NCI-H774 (cell line): ENCODE measurements at regions not wholly inside any gene's neighbourhood (a gene's known extent, or its start where the extent isn't known, plus 50 kb on each side); places are given as distances from the start of the nearest gene placed in this dataset.
"Not testable (repeated sequence)": the region's sequence is repeated elsewhere in the genome, so short reads cannot be mapped to it uniquely, and the experiment has no call there.

Experiments used
- DNase-seq: peaks from one replicate; lab custom pipeline; 2025; lab: John Stamatoyannopoulos, UW

DNA sequence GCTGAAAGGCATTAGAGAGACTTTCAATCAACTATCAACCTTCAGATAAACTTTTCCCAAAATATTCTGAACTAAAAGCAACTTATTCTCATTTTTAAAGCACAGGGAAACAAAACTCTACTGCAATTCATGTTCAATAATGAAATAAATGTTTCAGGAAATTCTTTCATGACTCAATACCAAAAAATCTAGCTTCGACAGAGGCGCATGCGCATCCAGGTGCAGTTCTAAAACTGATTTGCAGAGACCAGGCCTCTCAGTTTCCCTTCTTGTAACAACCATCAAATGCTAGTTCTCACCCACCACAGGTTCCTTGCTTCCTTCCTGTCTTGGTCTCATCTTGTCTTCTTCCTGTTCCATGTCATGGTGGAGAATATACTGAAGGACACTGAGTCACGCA lies 55.3 kb upstream of the NRBF2 start:
- no peak for DNase-seq

DNA sequence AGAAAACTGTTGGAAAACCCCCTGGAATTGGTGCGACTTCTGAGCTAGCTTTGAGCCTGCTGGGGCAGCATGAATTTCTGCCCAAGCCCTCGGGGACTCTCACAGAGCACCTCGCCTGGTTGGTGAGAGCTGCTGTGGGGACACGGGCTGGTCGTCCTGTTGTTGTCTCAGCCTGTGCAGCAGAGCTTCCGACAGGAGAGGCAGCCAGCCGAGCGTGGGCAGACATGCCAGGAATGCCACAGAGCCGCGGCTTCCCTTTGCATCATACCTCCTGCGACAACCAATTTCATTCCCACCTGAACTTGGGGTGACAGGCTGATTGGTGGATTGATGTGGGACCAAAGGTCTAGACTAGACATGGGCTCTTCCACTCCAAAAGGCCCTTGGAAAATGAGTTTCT lies 60.2 kb upstream of the NRBF2 start:
- DNase-seq = no peak

DNA sequence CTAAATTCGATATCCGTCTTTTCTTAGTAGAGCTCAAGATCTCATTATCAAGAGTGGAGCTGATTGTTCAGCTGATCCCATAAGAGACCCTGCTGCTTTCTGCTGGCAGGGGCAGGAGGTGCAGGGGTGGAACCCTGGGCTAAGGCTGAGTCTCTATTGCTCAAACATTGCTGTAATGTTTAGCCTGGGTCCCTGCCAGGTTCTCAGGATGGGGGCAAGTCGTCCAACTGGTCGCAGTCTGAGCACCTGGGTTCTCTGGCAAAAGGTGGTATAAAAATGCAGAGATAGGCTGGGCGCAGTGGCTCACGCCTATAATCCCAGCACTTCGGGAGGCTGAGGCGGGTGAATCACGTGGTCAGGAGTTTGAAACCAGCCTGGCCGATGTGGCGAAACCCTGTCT lies 62.0 kb upstream of the NRBF2 start:
- DNase-seq = no peak

DNA sequence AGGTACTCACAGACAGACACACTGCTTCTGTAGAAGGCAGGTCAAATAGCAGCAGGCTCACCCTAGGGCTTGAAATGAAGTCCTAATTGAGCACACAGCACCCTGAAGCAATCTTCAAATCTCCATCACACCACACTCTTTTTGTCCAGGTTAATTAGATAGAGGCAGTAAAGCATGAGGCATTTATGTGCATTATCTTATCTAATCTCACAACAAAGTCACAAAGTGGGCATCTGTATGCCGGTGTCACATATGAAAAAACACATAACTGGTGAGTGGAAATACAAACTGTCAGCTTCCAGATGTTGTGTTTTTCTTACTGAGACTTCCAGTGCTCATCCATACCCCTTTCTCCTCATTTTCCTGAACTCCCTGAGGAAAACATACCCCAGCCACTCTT lies 63.8 kb upstream of the NRBF2 start:
- no peak for DNase-seq

DNA sequence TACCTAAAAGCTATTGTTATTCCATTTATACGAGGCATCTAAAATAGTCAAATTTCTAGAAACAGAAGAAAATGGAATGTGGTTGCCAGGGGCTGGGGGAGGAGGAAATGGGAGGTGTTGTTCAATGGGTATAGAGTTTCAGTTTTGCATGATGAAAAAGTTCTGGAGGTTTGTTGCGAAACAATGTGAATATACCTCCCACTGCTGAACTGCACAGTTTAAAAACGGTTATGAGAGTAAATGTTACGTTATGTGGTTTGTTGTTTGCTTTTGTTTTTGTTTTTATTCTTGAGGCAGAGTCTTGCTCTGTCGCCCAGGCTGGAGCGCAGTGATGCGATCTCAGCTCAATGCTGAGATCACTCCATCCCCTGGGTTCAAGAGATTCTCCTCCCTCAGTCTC lies 64.9 kb upstream of the NRBF2 start:
- no peak for DNase-seq

DNA sequence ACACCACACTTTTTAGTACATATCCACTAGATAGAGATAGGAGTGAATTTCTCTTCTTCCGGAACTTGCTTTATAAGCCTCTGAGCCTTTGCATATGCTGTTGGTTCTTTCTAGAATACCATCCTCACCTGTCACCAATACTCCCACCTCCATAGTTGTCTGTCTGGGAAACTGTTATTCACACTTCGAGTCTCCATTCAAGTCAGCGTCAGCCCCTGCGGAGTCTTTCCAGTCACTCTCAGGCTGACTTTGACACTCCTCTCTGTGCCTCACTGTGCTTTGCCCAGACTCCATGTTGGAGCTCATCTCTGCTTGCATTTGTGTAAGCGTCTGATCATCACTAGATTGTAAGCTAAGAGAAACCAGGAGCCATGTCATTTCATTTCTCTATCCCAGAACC lies 66.5 kb upstream of the NRBF2 start:
- DNase-seq = no peak

DNA sequence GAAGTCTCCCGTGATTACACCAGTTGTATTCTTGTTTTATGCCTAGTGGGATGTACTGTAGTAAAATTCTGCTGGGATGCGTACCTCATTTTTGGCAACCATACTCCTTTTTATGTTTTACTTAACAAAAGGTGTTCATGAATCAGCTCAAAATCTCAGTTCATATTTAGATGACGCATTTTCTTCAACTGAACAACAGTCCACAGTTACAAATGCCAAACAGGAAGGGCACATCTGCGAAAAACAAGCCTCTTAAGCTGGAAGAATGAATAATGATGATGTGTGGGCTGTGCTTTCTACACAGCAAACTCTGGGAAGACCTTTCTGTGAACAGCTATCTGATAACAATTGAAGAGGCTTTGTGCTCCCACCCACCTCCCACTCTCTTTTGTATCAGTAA lies 68.4 kb upstream of the NRBF2 start:
- DNase-seq = no peak

DNA sequence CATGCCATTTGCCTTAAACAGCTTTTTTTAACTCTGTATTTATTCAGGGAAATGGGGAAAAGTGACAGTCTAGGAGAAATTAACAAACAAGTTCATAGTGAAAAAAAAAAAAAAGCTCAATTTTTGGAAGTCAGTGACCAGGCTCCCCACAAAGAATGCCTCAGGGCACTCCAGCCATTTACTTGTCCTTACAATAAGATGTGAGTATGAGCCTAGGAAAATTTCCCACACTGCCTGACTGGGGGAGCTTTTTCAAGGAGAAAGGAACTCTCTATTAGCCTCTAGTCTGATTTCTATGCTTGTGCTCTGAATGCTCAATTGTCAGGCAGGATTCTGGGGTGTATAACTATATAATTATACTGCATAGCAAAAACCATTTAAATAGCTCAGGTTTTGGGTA lies 74.9 kb upstream of the NRBF2 start:
- DNase-seq = no peak

DNA sequence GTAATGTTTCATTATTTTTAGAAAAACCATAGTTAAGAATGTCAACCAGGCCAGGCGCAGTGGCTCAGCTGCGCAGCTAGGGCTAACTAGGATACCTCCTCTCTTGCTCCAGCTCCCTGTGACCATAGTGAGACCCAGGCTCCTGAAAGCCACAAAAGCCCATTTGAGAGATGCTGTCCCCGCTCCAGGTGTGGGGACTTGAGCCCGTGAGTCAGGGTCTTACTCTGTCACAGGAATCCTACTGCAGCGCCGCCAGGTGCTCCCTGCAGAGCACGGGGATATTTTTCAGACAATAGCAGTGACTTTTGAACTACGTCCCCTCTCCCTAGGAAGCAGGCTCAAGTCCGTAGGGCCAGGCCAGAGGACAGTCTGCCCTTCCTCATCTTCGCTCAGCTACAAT lies 75.6 kb upstream of the NRBF2 start:
- DNase-seq = no peak

DNA sequence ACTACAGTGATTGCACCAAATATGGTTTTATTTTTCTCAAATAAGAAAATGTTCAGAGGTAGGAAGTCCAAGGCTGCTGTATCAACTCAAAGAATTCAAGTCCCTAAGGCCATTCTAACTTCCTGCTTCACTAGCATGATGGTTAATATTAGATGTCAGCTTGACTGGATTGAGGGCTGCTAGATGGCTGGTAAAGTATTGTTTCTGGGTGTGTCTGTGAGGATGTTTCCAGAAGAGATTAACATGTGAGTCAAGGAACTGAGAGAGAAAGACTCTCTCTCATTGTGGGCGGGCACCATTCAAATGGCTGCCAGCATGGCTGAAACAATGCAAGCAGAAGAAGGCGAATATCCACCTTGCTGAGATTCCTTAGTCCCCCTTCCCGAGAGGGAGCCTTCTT lies 77.4 kb upstream of the NRBF2 start:
- no peak for DNase-seq

DNA sequence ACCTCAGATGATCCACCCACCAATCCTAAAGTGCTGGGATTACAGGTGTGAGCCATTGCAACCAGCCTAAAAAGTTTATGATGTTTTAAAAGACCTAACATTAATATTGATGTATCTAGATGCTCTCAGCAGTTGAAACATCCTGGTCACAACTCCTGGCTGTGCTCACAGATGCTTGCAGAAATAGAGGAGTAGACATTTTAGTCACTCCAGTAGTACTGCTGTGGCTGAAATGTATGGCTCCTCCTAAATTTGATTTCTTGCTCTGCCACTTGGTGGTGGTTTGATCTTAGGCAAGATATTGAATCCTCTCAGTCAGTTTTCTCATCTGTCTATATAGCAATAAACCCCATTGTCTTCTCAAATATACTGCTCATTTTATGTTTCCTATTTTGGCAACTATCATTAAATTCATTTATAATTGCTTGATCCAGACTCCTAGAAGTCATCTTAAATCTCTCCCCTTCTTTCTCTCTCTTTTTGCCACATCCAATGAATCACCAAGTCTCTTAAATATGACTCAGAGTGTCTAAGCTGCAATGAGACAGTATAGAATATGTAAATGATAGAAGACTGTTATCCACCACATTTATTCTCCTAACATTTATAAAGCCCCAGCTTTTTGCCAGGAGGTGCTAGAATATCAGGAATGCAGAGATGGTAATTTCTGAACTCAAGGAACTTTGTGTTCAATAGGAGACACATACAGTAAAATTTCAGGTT lies 78.1 kb upstream of the NRBF2 start:
- no peak for DNase-seq

DNA sequence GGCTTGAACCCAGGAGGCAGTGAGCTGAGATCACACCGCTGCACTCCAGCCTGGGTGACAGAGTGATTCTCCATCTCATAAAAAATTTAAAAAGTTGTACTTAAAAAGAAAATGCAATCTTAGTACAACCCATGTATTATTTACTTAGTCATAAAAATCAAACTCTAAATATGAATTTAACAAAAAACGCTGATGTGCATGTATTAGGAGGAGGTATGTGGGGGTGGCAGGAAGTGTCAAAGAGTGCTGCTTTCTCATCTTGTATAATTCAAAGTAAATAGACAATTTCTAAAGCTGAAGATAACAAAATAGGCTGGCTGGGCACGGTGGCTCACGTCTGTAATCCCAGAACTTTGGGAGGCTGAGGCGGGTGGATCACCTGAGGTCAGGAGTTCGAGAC lies 81.0 kb upstream of the NRBF2 start:
- DNase-seq = no peak

DNA sequence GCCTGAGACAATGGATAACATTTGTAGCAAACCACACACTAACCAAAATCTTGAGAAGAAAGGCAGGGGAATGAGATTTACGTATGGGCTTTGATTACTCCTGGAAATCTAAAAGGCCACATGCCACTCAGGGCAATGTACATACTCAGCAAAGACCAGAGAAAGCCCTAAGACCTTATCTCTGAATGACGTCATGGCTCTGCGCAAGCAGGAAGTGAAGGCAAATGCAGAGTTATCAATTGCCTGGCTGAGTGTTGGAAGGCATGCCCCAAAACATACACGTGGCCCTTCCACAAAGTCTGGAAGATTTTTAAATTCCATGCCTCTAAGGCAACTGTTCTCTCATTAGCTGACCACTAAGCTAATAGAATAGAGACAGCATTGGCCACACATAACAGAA lies 90.9 kb upstream of the NRBF2 start:
- no peak for DNase-seq

DNA sequence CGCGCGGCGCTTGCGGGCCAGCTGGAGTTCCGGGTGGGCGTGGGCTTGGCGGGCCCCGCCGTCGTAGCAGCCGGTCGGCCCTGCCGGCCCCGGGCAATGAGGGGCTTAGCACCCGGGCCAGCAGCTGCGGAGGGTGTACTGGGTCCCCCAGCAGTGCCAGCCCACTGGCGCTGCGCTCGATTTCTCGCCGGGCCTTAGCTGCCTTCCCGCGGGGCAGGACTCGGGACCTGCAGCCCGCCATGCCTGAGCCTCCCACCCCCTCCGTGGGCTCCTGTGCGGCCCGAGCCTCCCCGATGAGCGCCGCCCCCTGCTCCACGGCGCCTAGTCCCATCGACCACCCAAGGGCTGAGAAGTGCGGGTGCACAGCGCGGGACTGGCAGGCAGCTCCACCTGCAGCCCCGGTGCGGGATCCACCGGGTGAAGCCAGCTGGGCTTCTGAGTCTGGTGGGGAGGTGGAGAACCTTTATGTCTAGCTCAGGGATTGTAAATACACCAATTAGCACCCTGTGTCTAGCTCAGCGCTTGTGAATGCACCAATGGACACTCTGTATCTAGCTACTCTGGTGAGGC lies 99.4 kb upstream of the NRBF2 start:
- not testable (repeated sequence) for DNase-seq

DNA sequence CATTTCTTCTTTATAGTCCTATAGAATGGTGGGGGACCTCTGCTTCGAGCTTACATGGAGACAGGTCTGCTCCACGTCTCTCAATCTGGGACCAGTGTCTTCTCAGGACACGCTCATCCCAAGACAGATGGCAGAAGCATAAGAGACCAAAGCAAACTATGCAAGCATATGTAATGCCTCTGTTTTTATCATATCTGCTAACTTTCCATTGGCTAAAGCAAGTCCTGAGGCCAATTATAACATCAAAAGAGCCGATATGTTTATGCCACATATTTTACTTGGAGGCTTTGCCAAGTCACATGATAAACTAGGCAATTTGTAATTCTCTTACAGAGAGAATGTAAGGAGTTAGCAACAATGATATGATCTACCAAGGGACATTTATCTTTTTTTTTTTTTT lies 102.6 kb upstream of the NRBF2 start:
- DNase-seq = no peak

DNA sequence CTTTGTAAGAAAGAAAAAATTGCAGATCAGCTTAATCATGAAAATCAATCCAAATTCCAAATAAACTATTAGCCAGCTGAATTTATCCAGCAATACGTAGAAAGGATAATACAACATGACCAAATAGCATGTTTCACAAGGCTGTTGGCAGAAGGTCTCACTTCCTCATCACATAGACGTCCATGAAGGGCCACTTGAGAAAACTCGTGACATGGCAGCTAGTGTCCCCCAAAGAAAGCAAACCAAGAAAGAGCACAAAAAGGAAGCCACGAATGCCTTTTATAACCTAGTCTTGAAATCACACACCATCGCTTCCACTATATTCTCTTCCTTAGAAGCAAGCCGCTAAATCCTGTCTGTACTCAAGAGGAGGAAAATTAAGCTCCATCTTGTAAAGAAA lies 105.6 kb upstream of the NRBF2 start:
- no peak for DNase-seq

DNA sequence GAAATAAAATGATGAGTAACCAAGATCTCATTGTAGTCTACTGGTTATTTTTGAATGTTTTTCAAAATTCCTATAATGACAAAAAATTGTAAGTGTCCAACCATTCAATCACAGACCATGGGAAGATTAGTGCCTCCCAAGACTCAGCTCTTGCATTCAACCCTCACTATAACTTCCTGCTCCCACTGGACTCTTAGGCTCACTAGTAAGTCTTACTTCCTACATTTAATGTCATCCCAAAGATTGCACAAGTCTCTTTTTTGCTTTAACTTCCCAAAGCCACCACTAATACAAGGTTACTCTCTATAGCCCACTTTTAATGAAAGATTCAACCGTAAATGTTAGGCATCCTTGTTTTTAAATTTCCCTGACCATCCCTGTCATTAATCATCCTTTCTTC lies 111.9 kb upstream of the NRBF2 start:
- no peak for DNase-seq

DNA sequence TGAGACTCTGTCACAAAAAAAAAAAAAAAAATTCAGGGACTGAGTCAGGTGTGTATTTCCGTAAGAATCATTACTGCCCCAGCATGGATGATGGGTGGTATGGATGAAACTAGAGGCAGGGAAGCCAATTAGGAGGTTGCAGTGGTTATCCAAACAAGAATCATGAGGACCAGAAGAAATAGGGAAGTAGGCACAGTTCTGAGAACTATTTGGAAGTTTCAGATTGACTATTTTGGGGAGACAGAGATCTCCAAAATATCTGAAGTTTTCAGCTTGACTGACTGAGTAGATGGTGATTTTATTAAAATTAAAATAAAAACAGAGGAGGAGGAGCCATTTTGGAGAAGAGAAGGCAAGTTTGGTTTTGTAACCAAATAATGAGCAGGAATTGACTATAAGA lies 119.4 kb upstream of the NRBF2 start:
- no peak for DNase-seq

DNA sequence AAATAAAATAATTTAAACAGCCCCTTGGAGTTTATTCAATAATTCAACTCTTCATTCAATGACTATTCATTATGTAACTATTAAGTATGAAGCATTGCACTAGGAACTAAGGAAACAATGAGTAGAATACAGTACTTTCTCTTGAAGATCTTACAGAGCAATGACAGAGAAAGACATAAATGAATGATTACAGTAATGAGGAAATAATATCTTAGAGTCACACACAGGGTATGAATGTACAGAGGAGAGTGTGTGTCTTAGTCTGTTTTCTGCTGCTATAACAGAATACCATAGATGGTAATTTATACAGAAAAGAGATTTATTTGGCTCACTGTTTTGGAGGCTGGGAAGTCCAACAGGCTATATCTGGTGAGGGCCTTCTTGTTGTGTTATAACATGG lies 120.5 kb upstream of the NRBF2 start:
- no peak for DNase-seq

DNA sequence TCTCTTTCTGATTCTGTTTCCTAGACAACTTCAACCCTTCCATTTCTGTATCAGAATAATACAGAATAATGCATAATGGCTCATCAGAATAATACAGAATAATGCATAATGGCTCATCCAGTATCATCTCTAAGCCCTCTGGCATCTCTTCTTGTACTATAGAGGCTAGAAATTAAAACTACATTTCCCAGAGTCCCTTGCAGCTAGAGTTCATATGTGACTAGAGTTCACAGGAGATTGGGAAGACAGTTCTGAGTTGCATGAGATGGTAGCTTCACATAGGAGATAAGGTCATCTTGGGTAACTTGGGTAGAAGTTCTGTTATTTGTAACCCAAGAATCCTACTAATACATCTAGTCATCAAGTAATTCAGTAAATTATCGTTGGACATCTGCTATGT lies 122.9 kb upstream of the NRBF2 start:
- no peak for DNase-seq

DNA sequence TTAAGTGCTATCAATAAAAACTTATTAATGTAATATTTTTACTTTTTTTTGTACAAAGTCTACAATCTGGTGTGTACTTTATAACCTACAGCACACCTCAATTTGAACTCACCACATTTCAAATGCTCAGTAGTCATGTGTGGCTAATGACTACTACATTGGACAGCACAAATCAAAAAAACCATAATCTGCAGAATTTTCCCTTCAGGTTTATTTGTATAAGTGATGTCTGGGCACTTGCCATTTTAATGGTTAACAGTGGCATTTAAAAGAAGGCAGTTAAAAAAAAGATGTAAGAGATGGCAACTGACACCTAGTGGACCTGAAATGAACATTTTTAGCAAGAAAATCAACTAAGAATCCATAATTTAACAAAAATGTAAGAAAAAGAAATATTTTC lies 124.6 kb upstream of the NRBF2 start:
- no peak for DNase-seq

DNA sequence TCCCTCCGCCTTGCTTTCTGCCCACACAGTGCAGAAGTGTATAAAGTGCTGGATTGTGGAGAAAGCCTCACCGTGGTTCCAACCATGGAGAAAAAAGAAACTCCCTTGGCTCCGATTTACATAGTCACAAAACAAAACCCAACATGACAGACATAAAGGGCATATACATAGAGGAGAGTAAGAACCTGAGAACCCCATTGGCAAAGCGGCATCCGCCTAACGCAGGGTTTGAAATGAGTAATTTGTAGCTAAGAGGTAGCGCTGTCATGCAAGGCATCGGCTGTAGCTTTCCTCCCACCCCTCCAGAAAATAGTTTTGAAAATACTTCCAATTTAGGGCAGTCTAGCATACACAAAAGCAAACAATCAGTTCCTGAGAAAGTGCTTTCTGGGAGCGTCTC lies 126.0 kb upstream of the NRBF2 start:
- no peak for DNase-seq

DNA sequence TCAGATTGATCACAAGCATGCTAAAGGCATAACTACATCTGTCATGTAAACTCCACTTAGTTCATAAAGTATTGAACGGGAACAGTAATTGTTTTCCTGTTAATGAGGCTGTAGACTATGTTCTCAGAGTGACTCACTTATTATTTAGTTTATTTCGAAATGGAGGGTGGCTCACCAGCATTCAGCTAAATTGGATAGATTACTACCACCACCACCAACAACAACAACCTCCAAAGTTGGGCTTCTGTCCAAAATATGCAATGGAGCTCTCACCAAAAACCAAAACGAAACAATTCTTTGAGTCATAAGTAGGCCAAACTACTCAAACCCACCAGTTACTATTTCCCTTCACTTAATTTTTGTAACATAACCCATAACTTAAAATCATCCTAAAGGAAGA lies 127.9 kb upstream of the NRBF2 start:
- no peak for DNase-seq

DNA sequence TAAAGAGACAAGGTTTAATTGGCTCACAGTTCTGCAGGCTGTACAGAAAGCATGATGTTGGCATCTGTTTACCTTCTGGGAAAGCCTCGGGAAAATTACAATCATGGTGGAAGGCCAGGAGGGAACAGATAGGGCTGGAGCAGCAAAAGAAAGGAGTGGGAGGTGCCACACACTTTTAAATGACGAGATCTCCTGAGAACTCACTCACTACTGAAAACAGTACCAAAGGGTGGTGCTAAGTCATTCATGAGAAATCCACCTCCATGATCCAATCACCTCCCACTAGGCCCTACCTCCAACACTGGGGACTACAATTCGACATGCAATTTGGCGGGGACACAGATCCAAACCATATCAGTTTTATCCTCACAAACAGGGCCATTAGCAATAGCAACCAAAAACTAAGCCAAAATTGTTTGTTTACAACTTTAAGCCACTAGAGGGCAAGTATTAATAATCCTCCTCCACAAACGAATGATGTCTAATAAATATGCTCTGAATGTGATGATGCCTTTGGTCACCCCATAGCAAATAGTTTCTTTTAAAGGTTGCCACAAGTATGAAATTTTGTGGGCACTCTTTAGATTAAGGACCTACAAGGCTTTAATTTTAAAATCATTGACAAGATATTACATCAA lies 129.2 kb upstream of the NRBF2 start:
- no peak for DNase-seq
